Hepatocyte (in vitro differentiated cells): ENCODE measurements at regions not wholly inside any gene's neighbourhood (a gene's known extent, or its start where the extent isn't known, plus 50 kb on each side); places are given as distances from the start of the nearest gene placed in this dataset.

Source experiments
- CTCF ChIP-seq: fragments of 200-600 bp; sonication (generic); IDR thresholded peaks from 2 replicates; pipeline ENCODE4 v1.5.1; 2016; ENCODE audit warnings: antibody characterized with exemption, mild to moderate bottlenecking; ENCODE audit not compliant: poor library complexity
- EZH2 ChIP-seq: fragments of 200-600 bp; sonication (generic); IDR thresholded peaks from 2 replicates; pipeline ENCODE4 v1.6.1; 2016; ENCODE audit warnings: antibody characterized with exemption, mild to moderate bottlenecking, borderline replicate concordance

- no peak for TF ChIP-seq CTCF
- TF ChIP-seq EZH2 = no peak
Measured at GRCh38 chr4:180696460-180697092, 1546.6 kb upstream of the TENM3 start.
